Karpas-422 (cell line): ENCODE measurements at regions not wholly inside any gene's neighbourhood (a gene's known extent, or its start where the extent isn't known, plus 50 kb on each side); places are given as distances from the start of the nearest gene placed in this dataset.

Experiments
- DNase-seq: peaks from one replicate; pipeline ENCODE4 v3.0.0-alpha.2; 2015
- H2AFZ ChIP-seq: fragments of 200-600 bp; sonication (generic); 2 replicates; pipeline ENCODE4 v1.6.1; 2014; ENCODE audit warnings: antibody characterized with exemption, low read length, mixed read lengths
- H3K27ac ChIP-seq: fragments of 200-600 bp; sonication (generic); 2 replicates; pipeline ENCODE4 v1.5.1; 2014; ENCODE audit warnings: mild to moderate bottlenecking, low read length, moderate library complexity
- H3K27me3 ChIP-seq: fragments of 200-600 bp; sonication (generic); 2 replicates; pipeline ENCODE4 v1.6.1; 2014; ENCODE audit warnings: low read length, mixed read lengths
- H3K36me3 ChIP-seq: fragments of 200-600 bp; sonication (generic); 2 replicates; pipeline ENCODE4 v1.6.1; 2014; ENCODE audit warnings: low read length, mixed read lengths; ENCODE audit not compliant: insufficient read depth
- H3K4me1 ChIP-seq: fragments of 200-600 bp; sonication (generic); 2 replicates; pipeline ENCODE4 v1.6.1; 2014; ENCODE audit warnings: mild to moderate bottlenecking, low read length, mixed read lengths
- H3K4me2 ChIP-seq: fragments of 200-600 bp; sonication (generic); 2 replicates; pipeline ENCODE4 v1.6.1; 2014; ENCODE audit warnings: low read length, low read depth, mild to moderate bottlenecking; ENCODE audit not compliant: poor library complexity, severe bottlenecking
- H3K4me3 ChIP-seq: fragments of 200-600 bp; sonication (generic); 2 replicates; pipeline ENCODE4 v1.5.1; 2014; ENCODE audit warnings: mild to moderate bottlenecking, antibody characterized with exemption, low read length, mixed read lengths
- H3K79me2 ChIP-seq: fragments of 200-600 bp; sonication (generic); 2 replicates; pipeline ENCODE4 v1.6.1; 2014; ENCODE audit warnings: mild to moderate bottlenecking, low read length, mixed read lengths
- H3K9ac ChIP-seq: fragments of 200-600 bp; sonication (generic); 2 replicates; pipeline ENCODE4 v1.6.0; 2014; ENCODE audit warnings: low read length
- H3K9me2 ChIP-seq: fragments of 200-600 bp; sonication (generic), shearing (Covaris generic); replicated peaks from 2 replicates; pipeline ENCODE4 v1.6.0; 2014; ENCODE audit warnings: mild to moderate bottlenecking, low read length, moderate library complexity; ENCODE audit not compliant: insufficient read depth
- H3K9me3 ChIP-seq: fragments of 300-700, 200-600 bp; sonication (generic); 2 replicates; pipeline ENCODE4 v1.6.1; 2014; ENCODE audit warnings: low read length, mixed read lengths
- H4K20me1 ChIP-seq: fragments of 200-600 bp; sonication (generic); 2 replicates; pipeline ENCODE4 v1.6.1; 2014; ENCODE audit warnings: mild to moderate bottlenecking, antibody characterized with exemption, low read length, low read depth; ENCODE audit not compliant: insufficient read depth

GRCh38 chr5:116663081-116663480 lies 88.5 kb upstream of the SEMA6A start:
- no peak overlapping the region for H3K27ac ChIP-seq
- no peaks in the 10 kb centered on the region for H3K9me3 ChIP-seq
- H2AFZ ChIP-seq = no peak overlapping the region
- H3K4me1 ChIP-seq = no peaks in the 10 kb centered on the region
- H3K4me3 ChIP-seq = no peak overlapping the region
- H3K79me2 ChIP-seq = no peaks in the 10 kb centered on the region
- H3K9ac ChIP-seq = no peak overlapping the region
- H3K27me3 ChIP-seq = no peaks in the 10 kb centered on the region
- no peak for DNase-seq
- no peak overlapping the region for H3K4me2 ChIP-seq
- H4K20me1 ChIP-seq = no peaks in the 10 kb centered on the region
- no peaks in the 10 kb centered on the region for H3K9me2 ChIP-seq
- no peaks in the 10 kb centered on the region for H3K36me3 ChIP-seq

- no peak overlapping the region for H3K4me3 ChIP-seq
- H3K9me3 ChIP-seq = no peaks in the 10 kb centered on the region
- H3K27me3 ChIP-seq = no peaks in the 10 kb centered on the region
- no peak for DNase-seq
- H3K27ac ChIP-seq = no peak overlapping the region
- H3K4me2 ChIP-seq = no peak overlapping the region
- H4K20me1 ChIP-seq = no peaks in the 10 kb centered on the region
- H3K9me2 ChIP-seq = no peaks in the 10 kb centered on the region
- no peak overlapping the region for H2AFZ ChIP-seq
- H3K79me2 ChIP-seq = no peaks in the 10 kb centered on the region
- H3K4me1 ChIP-seq = no peaks in the 10 kb centered on the region
- no peak overlapping the region for H3K9ac ChIP-seq
- H3K36me3 ChIP-seq = no peaks in the 10 kb centered on the region
Observed at GRCh38 chr5:116661419-116661818, 86.8 kb upstream of the SEMA6A start.

GRCh38 chr5:116660929-116661328 lies 86.3 kb upstream of the SEMA6A start:
- Histone ChIP-seq H3K79me2 (no peaks in the 10 kb centered on the region), H2AFZ (no peak overlapping the region), H3K9ac (no peak overlapping the region), H3K27ac (no peak overlapping the region), H3K9me3 (no peaks in the 10 kb centered on the region), H3K4me1 (no peaks in the 10 kb centered on the region), H3K4me2 (no peak overlapping the region), H3K27me3 (no peaks in the 10 kb centered on the region), H3K9me2 (no peaks in the 10 kb centered on the region), H3K36me3 (no peaks in the 10 kb centered on the region), H4K20me1 (no peaks in the 10 kb centered on the region), H3K4me3 (no peak overlapping the region)
- DNase-seq = no peak

GRCh38 chr5:116658830-116659229 lies 84.2 kb upstream of the SEMA6A start:
- Histone ChIP-seq H4K20me1 (no peaks in the 10 kb centered on the region), H2AFZ (no peak overlapping the region)

GRCh38 chr5:116658141-116658540 lies 83.5 kb upstream of the SEMA6A start:
- H3K9me3 ChIP-seq = no peaks in the 10 kb centered on the region
- H2AFZ ChIP-seq = no peak overlapping the region
- no peaks in the 10 kb centered on the region for H3K9me2 ChIP-seq
- H3K36me3 ChIP-seq = no peaks in the 10 kb centered on the region
- H3K79me2 ChIP-seq = no peaks in the 10 kb centered on the region
- no peak for DNase-seq
- no peaks in the 10 kb centered on the region for H4K20me1 ChIP-seq
- no peak overlapping the region for H3K4me3 ChIP-seq
- no peak overlapping the region for H3K4me2 ChIP-seq
- no peaks in the 10 kb centered on the region for H3K27me3 ChIP-seq
- H3K27ac ChIP-seq = no peak overlapping the region
- no peak overlapping the region for H3K9ac ChIP-seq
- no peaks in the 10 kb centered on the region for H3K4me1 ChIP-seq

More at GRCh38 chr5:116658830-116659229, 84.2 kb upstream of the SEMA6A start:
- Histone ChIP-seq H3K36me3 (no peaks in the 10 kb centered on the region), H3K4me1 (no peaks in the 10 kb centered on the region), H3K27ac (no peak overlapping the region), H3K79me2 (no peaks in the 10 kb centered on the region), H3K27me3 (no peaks in the 10 kb centered on the region), H3K9me2 (no peaks in the 10 kb centered on the region), H3K4me2 (no peak overlapping the region), H3K9me3 (no peaks in the 10 kb centered on the region), H3K4me3 (no peak overlapping the region), H3K9ac (no peak overlapping the region)
- no peak for DNase-seq

GRCh38 chr5:116655431-116655830 lies 80.8 kb upstream of the SEMA6A start:
- H3K4me3 ChIP-seq = no peak overlapping the region
- no peak overlapping the region for H3K27ac ChIP-seq
- H2AFZ ChIP-seq = no peak overlapping the region
- H3K27me3 ChIP-seq = no peaks in the 10 kb centered on the region
- DNase-seq = no peak
- H3K79me2 ChIP-seq = no peaks in the 10 kb centered on the region
- no peak overlapping the region for H3K4me2 ChIP-seq
- H4K20me1 ChIP-seq = no peaks in the 10 kb centered on the region
- no peaks in the 10 kb centered on the region for H3K36me3 ChIP-seq
- H3K9me3 ChIP-seq = no peaks in the 10 kb centered on the region
- no peak overlapping the region for H3K9ac ChIP-seq
- no peaks in the 10 kb centered on the region for H3K9me2 ChIP-seq
- H3K4me1 ChIP-seq = peaks cover 9% of the 10 kb centered on the region

- no peak overlapping the region for H3K4me3 ChIP-seq
- no peak overlapping the region for H3K9ac ChIP-seq
- no peaks in the 10 kb centered on the region for H3K79me2 ChIP-seq
- H3K9me2 ChIP-seq = no peaks in the 10 kb centered on the region
- no peaks in the 10 kb centered on the region for H4K20me1 ChIP-seq
- no peak overlapping the region for H3K4me2 ChIP-seq
- H2AFZ ChIP-seq = no peak overlapping the region
- no peaks in the 10 kb centered on the region for H3K36me3 ChIP-seq
- no peak overlapping the region for H3K27ac ChIP-seq
- H3K9me3 ChIP-seq = no peaks in the 10 kb centered on the region
- H3K4me1 ChIP-seq = peaks cover 9% of the 10 kb centered on the region
- H3K27me3 ChIP-seq = no peaks in the 10 kb centered on the region
- DNase-seq = no peak
Observed at GRCh38 chr5:116654925-116655324, 80.3 kb upstream of the SEMA6A start.

GRCh38 chr5:116652903-116653302 lies 78.3 kb upstream of the SEMA6A start:
- Histone ChIP-seq H4K20me1 (no peaks in the 10 kb centered on the region), H3K4me1 (peaks cover 9% of the 10 kb centered on the region), H3K27ac (no peak overlapping the region), H3K4me3 (no peak overlapping the region), H3K4me2 (no peak overlapping the region), H3K9ac (no peak overlapping the region), H3K36me3 (no peaks in the 10 kb centered on the region), H3K9me3 (no peaks in the 10 kb centered on the region), H3K9me2 (no peaks in the 10 kb centered on the region), H3K27me3 (no peaks in the 10 kb centered on the region), H2AFZ (no peak overlapping the region), H3K79me2 (no peaks in the 10 kb centered on the region)
- no peak for DNase-seq

GRCh38 chr5:116652196-116652729 lies 77.6 kb upstream of the SEMA6A start:
- Histone ChIP-seq H3K27me3 (no peaks in the 10 kb centered on the region), H4K20me1 (no peaks in the 10 kb centered on the region), H3K9me2 (no peaks in the 10 kb centered on the region), H3K4me1 (peaks cover 9% of the 10 kb centered on the region), H2AFZ (no peak overlapping the region), H3K4me3 (no peak overlapping the region), H3K36me3 (no peaks in the 10 kb centered on the region), H3K27ac (no peak overlapping the region), H3K9me3 (no peaks in the 10 kb centered on the region), H3K79me2 (no peaks in the 10 kb centered on the region), H3K4me2 (peak overlapping the region; percentile 27), H3K9ac (no peak overlapping the region)
- DNase-seq = peak; percentile 43
